ENCODE measurements at regions not wholly inside any gene's neighbourhood (a gene's known extent, or its start where the extent isn't known, plus 50 kb on each side); places are given as distances from the start of the nearest gene placed in this dataset.

GRCh38 chr13:80708791-80709190, 367.9 kb upstream of the SPRY2 start:
- ChIA-PET CTCF (no interaction called here), POLR2A (no interaction called here)
- Histone ChIP-seq H3K4me2 (ENCODE audit: insufficient read depth, low read length) (no peak overlapping the region), H3K4me3 (replicated peaks in 1 of 3; ENCODE audit: insufficient read depth in 1 of 3, low read depth in 1 of 3, low read length in 3 of 3) (no peak overlapping the region), H4K20me1 (replicated peaks; ENCODE audit: control insufficient read depth, extremely low read depth, insufficient read depth, low read length) (no peaks in the 10 kb centered on the region), H3K4me1 (ENCODE audit: control insufficient read depth, extremely low read depth, insufficient read depth, low read length) (no peaks in the 10 kb centered on the region), H3K9ac (replicated peaks; ENCODE audit: extremely low read depth, insufficient read depth, low read length) (no peak overlapping the region), H2AFZ (ENCODE audit: low read depth, low read length) (no peak overlapping the region), H3K36me3 (ENCODE audit: control insufficient read depth in 2 of 2, extremely low read depth in 1 of 2, insufficient read depth in 2 of 2, low read length in 2 of 2) (no peaks in the 10 kb centered on the region), H3K9me3 (replicated peaks; ENCODE audit: control insufficient read depth, insufficient read depth, low read length) (no peaks in the 10 kb centered on the region), H3K27ac (ENCODE audit: insufficient read depth, low read depth, low read length) (no peak overlapping the region), H3K27me3 (ENCODE audit: control insufficient read depth in 2 of 2, insufficient read depth in 2 of 2, low read length in 2 of 2) (no peaks in the 10 kb centered on the region), H3K9me1 (replicated peaks; ENCODE audit: control insufficient read depth, extremely low read depth, insufficient read depth, low read length) (no peaks in the 10 kb centered on the region), H3K79me2 (ENCODE audit: control insufficient read depth, insufficient read depth, low read length) (no peaks in the 10 kb centered on the region)
- TF ChIP-seq EZH2 (IDR thresholded peaks at IDR 0.05; ENCODE audit: borderline replicate concordance, low read depth, low read length, severe bottlenecking): no peak
- no peak for TF ChIP-seq CTCF (IDR thresholded peaks at IDR 0.05; ENCODE audit: extremely low read depth in 1 of 2, insufficient read depth in 1 of 2, low read depth in 1 of 2, low read length in 2 of 2)
- no peak for TF ChIP-seq FOS (IDR thresholded peaks at IDR 0.05; ENCODE audit: borderline replicate concordance, insufficient read depth, low read length)
- no peak for TF ChIP-seq MAX (IDR thresholded peaks at IDR 0.05; ENCODE audit: insufficient read depth, insufficient read length)
- no peak for TF ChIP-seq GATA2 (IDR thresholded peaks at IDR 0.05; ENCODE audit: insufficient read depth, insufficient read length, low read depth, low read length)
- no peak for TF ChIP-seq POLR2AphosphoS5 (IDR thresholded peaks at IDR 0.05; ENCODE audit: insufficient read depth, low read depth, low read length)
- TF ChIP-seq MYC (IDR thresholded peaks at IDR 0.05; ENCODE audit: low read depth, low read length): no peak
- no peak for TF ChIP-seq POLR2A (IDR thresholded peaks at IDR 0.05; ENCODE audit: low read depth, low read length)
- no peak for TF ChIP-seq JUN (IDR thresholded peaks at IDR 0.05; ENCODE audit: borderline replicate concordance, insufficient read depth, insufficient read length, low read depth)
- dilution Hi-C loops (cut with MboI; ENCODE audit: extremely low pct_ligation_motif_present, low sequenced_read_pairs): no loop called here
- DNase-seq (ENCODE audit: low read depth, low spot score) (no peak), FAIRE-seq (no peak)
- intact Hi-C loops (cut with micrococcal nuclease): no loop called here
- BruUV-seq (replicated peaks): no TSS peak

Data from endothelial cell of umbilical vein (primary cell).